ENCODE measurements at regions not wholly inside any gene's neighbourhood (a gene's known extent, or its start where the extent isn't known, plus 50 kb on each side); places are given as distances from the start of the nearest gene placed in this dataset.

- TF ChIP-seq CTBP2 (IDR thresholded peaks at IDR 0.05; ENCODE audit: borderline replicate concordance, insufficient read depth, insufficient read length, low read length), result no peak
- no peak for TF ChIP-seq POLR2AphosphoS5 (IDR thresholded peaks at IDR 0.05; ENCODE audit: low read depth, low read length)
- no peak for TF ChIP-seq MAFK (IDR thresholded peaks at IDR 0.05; ENCODE audit: low read depth, low read length)
- TF ChIP-seq JUND (IDR thresholded peaks at IDR 0.05; ENCODE audit: low read length), result no peak
Observed at GRCh38 chr4:65021149-65021548, 611.9 kb upstream of the TECRL start (continued).
